ENCODE measurements at regions not wholly inside any gene's neighbourhood (a gene's known extent, or its start where the extent isn't known, plus 50 kb on each side); places are given as distances from the start of the nearest gene placed in this dataset.
A peak's percentile ranks its signal among the peaks of the same experiment; 100 is the strongest.
"Not testable (repeated sequence)": the region's sequence is repeated elsewhere in the genome, so short reads cannot be mapped to it uniquely, and the experiment has no call there.

DNA sequence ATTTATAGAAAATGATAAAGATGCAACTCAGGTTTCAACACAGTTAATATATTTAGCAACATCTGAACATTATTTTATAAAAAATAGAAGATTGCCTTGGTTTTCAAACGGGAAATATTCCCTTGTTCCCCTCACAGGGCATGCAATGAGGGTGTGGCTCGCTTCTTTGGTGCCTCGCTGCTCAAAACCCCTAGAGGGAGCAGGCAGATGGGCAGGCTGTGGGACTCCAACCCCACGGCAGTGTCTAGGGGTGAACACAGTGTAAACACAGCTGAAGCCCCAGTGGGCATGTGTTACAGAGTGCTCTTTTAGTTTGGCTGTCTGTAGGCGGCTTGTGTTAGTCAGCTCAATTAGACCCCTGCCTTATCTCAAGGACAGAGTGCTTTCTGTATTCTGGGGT lies 560.8 kb upstream of the IMPG1 start:
- peak; percentile 4 for DNase-seq

- no peak for DNase-seq
Observed at GRCh38 chr6:76631622-76632021, 559.2 kb upstream of the IMPG1 start.

DNA sequence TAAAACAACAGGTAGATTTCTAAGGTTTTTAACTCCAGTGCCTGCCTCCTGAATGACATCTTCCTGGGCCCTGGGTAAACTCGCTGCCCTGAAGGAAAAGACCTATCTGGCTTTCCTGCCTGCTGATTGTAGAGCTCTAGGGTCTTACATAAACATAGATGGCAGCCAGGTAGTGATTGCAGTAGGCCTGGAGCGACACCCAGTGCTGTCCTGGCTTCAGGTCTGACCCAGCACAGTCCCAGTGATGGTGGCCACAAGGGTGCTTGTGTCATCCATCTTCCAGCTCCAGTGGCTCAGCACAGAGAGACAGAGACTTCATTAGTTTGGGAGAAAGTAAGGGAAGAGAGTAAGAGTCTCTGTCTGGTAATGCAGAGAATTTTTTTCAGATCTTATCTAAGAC lies 542.9 kb upstream of the IMPG1 start:
- DNase-seq = no peak

DNA sequence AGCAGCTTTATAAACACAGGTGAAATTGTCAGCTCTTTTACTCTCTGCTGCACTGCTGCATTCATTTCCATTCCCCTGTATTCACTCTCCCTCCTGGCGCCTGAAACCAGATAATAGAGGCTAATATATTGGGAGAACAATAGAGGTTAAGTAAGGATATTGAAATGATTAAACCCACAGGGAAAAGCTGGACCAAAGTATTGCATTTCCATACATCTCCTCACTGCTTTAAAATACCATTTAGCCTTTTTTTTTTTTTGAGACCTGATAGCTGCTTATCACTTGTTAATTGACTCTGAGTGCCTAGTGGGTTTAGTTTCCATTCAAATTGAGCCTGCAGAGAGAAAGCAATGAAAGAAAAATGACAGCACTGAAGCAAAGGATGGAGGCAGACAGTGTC lies 540.5 kb upstream of the IMPG1 start:
- DNase-seq = no peak

DNA sequence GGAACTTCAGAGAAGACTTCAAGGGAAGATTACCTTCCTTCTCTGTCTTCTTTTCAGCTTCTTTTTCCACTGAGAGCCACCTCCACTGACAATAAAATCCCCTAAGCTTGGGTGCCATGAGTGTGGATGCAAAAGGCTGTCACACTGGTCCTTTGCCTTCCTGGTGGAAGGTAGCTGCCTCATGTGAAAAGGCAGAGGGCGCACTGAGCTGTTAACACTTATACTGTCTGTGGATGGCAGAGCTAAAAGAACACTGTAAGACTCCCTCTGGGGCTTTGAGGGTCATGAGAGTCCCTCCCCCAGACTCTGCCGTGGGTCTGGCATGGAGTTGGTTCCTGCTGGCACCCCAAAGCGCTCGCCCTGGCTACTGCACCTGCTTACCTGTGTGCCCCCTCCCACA lies 536.7 kb upstream of the IMPG1 start:
- no peak for DNase-seq

GRCh38 chr6:76594109-76594508 lies 521.6 kb upstream of the IMPG1 start:
- DNase-seq = no peak

GRCh38 chr6:76593668-76594067 lies 521.2 kb upstream of the IMPG1 start:
- DNase-seq = no peak

DNA sequence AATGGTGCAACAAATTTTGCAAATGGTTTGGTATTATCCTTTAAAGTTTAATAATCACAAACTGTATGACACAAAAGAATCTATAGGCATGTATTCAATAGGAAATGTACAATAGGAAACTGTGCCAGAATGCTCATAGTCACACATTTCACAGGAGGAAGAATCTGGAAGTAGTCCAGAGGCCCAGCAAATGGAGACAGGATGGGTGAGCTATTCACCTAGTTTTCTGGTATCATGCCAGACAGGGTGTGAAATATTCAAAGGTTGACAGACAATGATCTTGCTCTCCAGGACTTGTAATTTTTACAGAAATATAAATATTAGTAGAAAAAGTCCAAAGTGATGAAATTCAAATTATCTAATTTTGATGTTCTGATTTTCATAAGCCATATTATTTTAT lies 520.1 kb upstream of the IMPG1 start:
- DNase-seq = no peak

DNA sequence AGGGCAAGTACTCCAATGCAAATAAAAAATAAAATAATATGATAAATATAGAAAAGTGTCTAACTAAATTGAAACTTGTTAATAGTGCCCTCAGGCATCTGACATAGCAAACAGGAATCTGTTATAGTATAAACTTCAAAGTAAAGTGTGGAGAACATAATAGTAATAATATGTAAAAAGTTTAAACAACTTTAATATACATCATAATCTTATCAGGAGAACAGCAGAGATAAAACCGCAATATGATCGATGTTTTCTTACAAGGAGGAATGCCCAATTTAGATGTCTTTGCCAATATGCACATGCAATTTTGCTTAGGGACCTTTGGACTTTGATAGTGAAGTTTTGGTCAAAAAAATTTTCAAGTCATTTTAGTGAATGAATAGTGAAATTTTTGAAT lies 514.8 kb upstream of the IMPG1 start:
- DNase-seq = no peak

- no peak for DNase-seq
Observed at GRCh38 chr6:76584121-76584520, 511.7 kb upstream of the IMPG1 start.

DNA sequence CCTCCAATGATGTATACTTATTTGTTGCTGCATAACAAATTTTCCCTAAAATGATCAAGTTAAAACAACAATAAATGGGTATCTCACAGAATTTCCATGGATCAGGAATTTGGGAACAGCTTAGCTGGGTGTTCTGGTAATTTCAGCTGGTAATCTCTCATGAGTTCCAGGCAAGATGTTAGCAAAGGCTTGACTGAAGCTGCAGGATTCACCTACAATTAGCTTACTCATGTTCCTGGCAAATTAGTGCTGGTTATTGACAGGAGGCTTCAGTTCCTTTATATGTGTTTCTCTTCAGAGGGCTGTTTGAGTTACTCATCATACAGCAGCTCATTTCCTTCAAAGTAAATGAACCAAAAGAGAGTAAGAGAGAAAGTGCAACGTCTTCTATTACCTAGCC lies 506.3 kb upstream of the IMPG1 start:
- DNase-seq = no peak

DNA sequence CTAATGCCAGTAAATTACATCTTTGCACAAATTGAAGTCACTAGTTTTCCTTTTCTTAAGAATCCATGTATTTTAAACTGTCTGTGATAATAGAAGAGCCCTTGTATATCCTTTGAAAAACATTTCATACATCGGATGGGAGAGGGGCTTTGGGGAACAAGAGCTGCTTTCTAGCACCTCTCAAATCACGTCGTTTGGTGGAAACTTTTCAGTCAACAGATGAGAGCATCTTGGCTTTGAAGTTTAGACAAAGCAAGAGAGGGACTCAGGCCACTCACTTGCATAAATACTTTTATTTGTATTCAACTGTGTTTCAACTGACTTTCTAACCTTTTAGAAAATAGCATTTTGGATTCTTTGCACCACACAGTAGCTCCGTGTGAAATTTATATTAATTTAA lies 502.3 kb upstream of the IMPG1 start:
- no peak for DNase-seq

GRCh38 chr6:76565932-76566331 lies 493.5 kb upstream of the IMPG1 start:
- no peak for DNase-seq

DNA sequence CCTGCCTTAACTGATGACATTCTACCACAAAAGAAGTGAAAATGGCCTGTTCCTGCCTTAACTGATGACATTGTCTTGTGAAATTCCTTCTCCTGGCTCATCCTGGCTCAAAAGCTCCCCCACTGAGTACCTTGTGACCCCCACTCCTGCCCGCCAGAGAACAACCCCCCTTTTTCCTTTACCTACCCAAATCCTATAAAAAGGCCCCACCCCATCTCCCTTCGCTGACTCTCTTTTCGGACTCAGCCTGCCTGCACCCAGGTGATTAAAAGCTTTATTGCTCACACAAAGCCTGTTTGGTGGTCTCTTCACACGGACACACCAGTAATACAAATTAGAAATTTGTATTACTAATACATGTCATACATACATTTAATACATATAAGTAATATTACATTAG lies 489.9 kb upstream of the IMPG1 start:
- DNase-seq = not testable (repeated sequence)

GRCh38 chr6:76560851-76561755 lies 488.6 kb upstream of the IMPG1 start:
- not testable (repeated sequence) for DNase-seq

- no peak for DNase-seq
Observed at GRCh38 chr6:76553256-76553655, 480.8 kb upstream of the IMPG1 start.

GRCh38 chr6:76552268-76552667 lies 479.8 kb upstream of the IMPG1 start:
- DNase-seq = no peak

DNA sequence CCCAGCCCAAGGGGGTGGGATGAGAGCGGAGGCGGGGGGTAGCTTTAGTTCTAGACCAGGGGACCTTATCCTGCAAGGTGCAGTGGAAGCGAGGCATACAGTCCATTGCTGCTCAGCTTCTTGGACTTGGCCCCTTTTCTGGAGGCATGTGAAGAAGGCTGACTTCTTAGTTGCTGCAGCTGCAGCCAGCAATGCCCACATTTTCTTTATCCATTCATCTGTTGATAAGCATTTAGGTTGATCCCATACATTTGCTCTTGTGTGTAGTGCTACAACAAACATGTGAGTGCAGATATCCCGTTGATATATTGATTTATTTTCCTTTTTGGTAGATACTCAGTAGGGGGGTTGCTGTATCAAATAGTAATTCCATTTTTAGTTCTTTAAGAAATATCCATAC lies 461.2 kb upstream of the IMPG1 start:
- no peak for DNase-seq

DNA sequence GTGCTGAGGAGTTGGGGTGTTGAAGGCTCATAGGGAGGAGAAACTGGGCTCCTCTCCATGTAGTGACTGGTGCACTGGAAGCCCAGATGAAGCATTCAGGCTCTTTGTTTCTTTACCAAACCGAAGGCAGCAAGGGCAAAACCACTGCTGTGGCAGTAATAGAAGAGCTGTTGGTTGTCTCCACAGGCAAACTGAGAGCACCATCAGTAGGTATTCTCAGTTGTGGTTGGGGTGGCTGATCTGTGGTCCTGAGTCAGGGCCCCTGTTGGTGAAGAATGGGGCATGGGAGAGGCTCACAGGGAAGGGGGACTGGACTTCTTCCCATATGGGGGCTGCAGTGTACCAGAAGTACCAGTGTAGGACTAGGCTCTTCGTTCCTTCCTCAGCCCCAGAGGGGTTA lies 460.2 kb upstream of the IMPG1 start:
- DNase-seq = no peak

- no peak for DNase-seq
Observed at GRCh38 chr6:76518443-76518842, 446.0 kb upstream of the IMPG1 start.

DNA sequence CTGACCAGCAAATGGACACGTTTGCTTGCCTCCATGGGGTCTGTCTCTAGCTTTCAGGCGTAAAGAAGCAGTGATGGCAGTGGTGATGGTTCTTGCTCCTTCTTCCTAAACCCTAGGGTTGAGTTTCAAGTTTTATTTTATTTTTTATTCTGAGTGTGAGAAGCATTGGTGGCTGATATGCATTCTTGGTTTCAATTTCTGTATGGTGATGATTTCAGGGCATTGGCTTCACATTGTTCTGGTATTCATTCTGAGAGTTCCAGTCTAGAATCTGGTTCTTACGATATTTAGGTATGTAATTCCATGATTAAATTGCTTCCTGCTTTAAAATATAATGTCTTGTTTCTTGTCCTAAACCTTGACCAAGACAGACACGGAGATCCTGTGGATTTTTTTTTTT lies 444.5 kb upstream of the IMPG1 start:
- DNase-seq = no peak

GRCh38 chr6:76510489-76510888 lies 438.0 kb upstream of the IMPG1 start:
- peak; percentile 52 for DNase-seq

DNA sequence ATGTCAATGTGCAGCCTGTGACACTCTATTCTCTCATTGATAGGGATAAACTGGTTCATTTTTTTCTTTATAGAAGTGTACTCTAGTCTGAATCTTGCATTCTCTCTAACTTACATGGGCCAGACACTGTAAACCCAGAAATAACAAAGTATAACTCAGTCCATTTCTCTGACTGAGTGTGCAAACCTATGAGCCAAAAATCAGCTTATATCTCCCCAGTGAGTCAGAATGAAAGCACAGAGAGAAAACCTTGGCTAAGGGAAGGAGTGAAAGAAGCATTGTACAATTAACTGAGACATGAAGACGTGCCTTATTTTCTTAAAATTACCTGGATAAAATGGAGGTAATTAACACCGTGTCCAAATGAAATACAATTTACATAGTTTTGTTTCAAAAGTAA lies 436.9 kb upstream of the IMPG1 start:
- no peak for DNase-seq

- no peak for DNase-seq
Observed at GRCh38 chr6:76506808-76507207, 434.3 kb upstream of the IMPG1 start.

- DNase-seq = peak; percentile 3
Observed at GRCh38 chr6:76495909-76496308, 423.4 kb upstream of the IMPG1 start.

All from eye (tissue), 1 donor.